ENCODE measurements at regions not wholly inside any gene's neighbourhood (a gene's known extent, or its start where the extent isn't known, plus 50 kb on each side); places are given as distances from the start of the nearest gene placed in this dataset.

- no peaks in the 10 kb centered on the region for H3K4me1 ChIP-seq (ENCODE audit: control insufficient read depth in 3 of 3, insufficient read depth in 3 of 3, low read length in 3 of 3)
- H3K27me3 ChIP-seq (ENCODE audit: control insufficient read depth in 3 of 3, insufficient read depth in 3 of 3, low read length in 3 of 3): no peaks in the 10 kb centered on the region
Observed at GRCh38 chr15:36265422-36265821, 314.0 kb upstream of the CDIN1 start.

GRCh38 chr15:36271048-36271447 lies 308.4 kb upstream of the CDIN1 start:
- Histone ChIP-seq H3K4me3 (ENCODE audit: low read length in 3 of 3) (no peak overlapping the region), H3K9me3 (ENCODE audit: control insufficient read depth in 3 of 3, low read length in 3 of 3) (no peaks in the 10 kb centered on the region), H3K36me3 (ENCODE audit: control insufficient read depth in 3 of 3, insufficient read depth in 3 of 3, low read length in 3 of 3) (no peaks in the 10 kb centered on the region), H3K27me3 (ENCODE audit: control insufficient read depth in 3 of 3, insufficient read depth in 3 of 3, low read length in 3 of 3) (peaks cover 0 to 5% (median 0%) of the 10 kb centered on the region in 3 donors), H3K9ac (ENCODE audit: low read depth in 1 of 3, low read length in 3 of 3) (no peak overlapping the region), H3K4me1 (ENCODE audit: control insufficient read depth in 3 of 3, insufficient read depth in 3 of 3, low read length in 3 of 3) (no peaks in the 10 kb centered on the region), H3K27ac (ENCODE audit: low read depth, low read length) (no peak overlapping the region)

More at GRCh38 chr15:36265422-36265821, 314.0 kb upstream of the CDIN1 start:
- Histone ChIP-seq H3K36me3 (ENCODE audit: control insufficient read depth in 3 of 3, insufficient read depth in 3 of 3, low read length in 3 of 3) (no peaks in the 10 kb centered on the region), H3K4me3 (ENCODE audit: low read length in 3 of 3) (no peak overlapping the region), H3K27ac (ENCODE audit: low read depth, low read length) (no peak overlapping the region), H3K9me3 (ENCODE audit: control insufficient read depth in 3 of 3, low read length in 3 of 3) (no peaks in the 10 kb centered on the region), H3K9ac (ENCODE audit: low read depth in 1 of 3, low read length in 3 of 3) (no peak overlapping the region)

GRCh38 chr15:36275656-36276055 lies 303.8 kb upstream of the CDIN1 start:
- no peak overlapping the region for H3K27ac ChIP-seq (ENCODE audit: low read depth, low read length)
- no peak overlapping the region for H3K9ac ChIP-seq (ENCODE audit: low read depth in 1 of 3, low read length in 3 of 3)

GRCh38 chr15:36278219-36278618 lies 301.2 kb upstream of the CDIN1 start:
- no peaks in the 10 kb centered on the region for H3K27me3 ChIP-seq (ENCODE audit: control insufficient read depth in 3 of 3, insufficient read depth in 3 of 3, low read length in 3 of 3)
- H3K4me3 ChIP-seq (ENCODE audit: low read length in 3 of 3): no peak overlapping the region
- H3K36me3 ChIP-seq (ENCODE audit: control insufficient read depth in 3 of 3, insufficient read depth in 3 of 3, low read length in 3 of 3): no peaks in the 10 kb centered on the region
- no peaks in the 10 kb centered on the region for H3K4me1 ChIP-seq (ENCODE audit: control insufficient read depth in 3 of 3, insufficient read depth in 3 of 3, low read length in 3 of 3)
- peaks cover 0 to 3% (median 0%) of the 10 kb centered on the region in 3 donors for H3K9me3 ChIP-seq (ENCODE audit: control insufficient read depth in 3 of 3, low read length in 3 of 3)
- no peak overlapping the region for H3K27ac ChIP-seq (ENCODE audit: low read depth, low read length)
- no peak overlapping the region for H3K9ac ChIP-seq (ENCODE audit: low read depth in 1 of 3, low read length in 3 of 3)

More at GRCh38 chr15:36275656-36276055, 303.8 kb upstream of the CDIN1 start:
- Histone ChIP-seq H3K4me1 (ENCODE audit: control insufficient read depth in 3 of 3, insufficient read depth in 3 of 3, low read length in 3 of 3) (no peaks in the 10 kb centered on the region), H3K4me3 (ENCODE audit: low read length in 3 of 3) (no peak overlapping the region), H3K27me3 (ENCODE audit: control insufficient read depth in 3 of 3, insufficient read depth in 3 of 3, low read length in 3 of 3) (peaks cover 0 to 5% (median 0%) of the 10 kb centered on the region in 3 donors), H3K36me3 (ENCODE audit: control insufficient read depth in 3 of 3, insufficient read depth in 3 of 3, low read length in 3 of 3) (no peaks in the 10 kb centered on the region), H3K9me3 (ENCODE audit: control insufficient read depth in 3 of 3, low read length in 3 of 3) (peaks cover 0 to 3% (median 0%) of the 10 kb centered on the region in 3 donors)

GRCh38 chr15:36282821-36283220 lies 296.6 kb upstream of the CDIN1 start:
- no peak overlapping the region for H3K4me3 ChIP-seq (ENCODE audit: low read length in 3 of 3)
- no peak overlapping the region for H3K27ac ChIP-seq (ENCODE audit: low read depth, low read length)
- H3K4me1 ChIP-seq (ENCODE audit: control insufficient read depth in 3 of 3, insufficient read depth in 3 of 3, low read length in 3 of 3): no peaks in the 10 kb centered on the region
- H3K27me3 ChIP-seq (ENCODE audit: control insufficient read depth in 3 of 3, insufficient read depth in 3 of 3, low read length in 3 of 3): no peaks in the 10 kb centered on the region
- H3K36me3 ChIP-seq (ENCODE audit: control insufficient read depth in 3 of 3, insufficient read depth in 3 of 3, low read length in 3 of 3): no peaks in the 10 kb centered on the region
- H3K9ac ChIP-seq (ENCODE audit: low read depth in 1 of 3, low read length in 3 of 3): no peak overlapping the region
- peaks cover 0 to 3% (median 0%) of the 10 kb centered on the region in 3 donors for H3K9me3 ChIP-seq (ENCODE audit: control insufficient read depth in 3 of 3, low read length in 3 of 3)

GRCh38 chr15:36284911-36285310 lies 294.5 kb upstream of the CDIN1 start:
- Histone ChIP-seq H3K9me3 (ENCODE audit: control insufficient read depth in 3 of 3, low read length in 3 of 3) (no peaks in the 10 kb centered on the region), H3K36me3 (ENCODE audit: control insufficient read depth in 3 of 3, insufficient read depth in 3 of 3, low read length in 3 of 3) (no peaks in the 10 kb centered on the region), H3K4me1 (ENCODE audit: control insufficient read depth in 3 of 3, insufficient read depth in 3 of 3, low read length in 3 of 3) (no peaks in the 10 kb centered on the region)

GRCh38 chr15:36291501-36291900 lies 287.9 kb upstream of the CDIN1 start:
- Histone ChIP-seq H3K36me3 (ENCODE audit: control insufficient read depth in 3 of 3, insufficient read depth in 3 of 3, low read length in 3 of 3) (no peaks in the 10 kb centered on the region), H3K4me1 (ENCODE audit: control insufficient read depth in 3 of 3, insufficient read depth in 3 of 3, low read length in 3 of 3) (no peaks in the 10 kb centered on the region), H3K9ac (ENCODE audit: low read depth in 1 of 3, low read length in 3 of 3) (no peak overlapping the region), H3K9me3 (ENCODE audit: control insufficient read depth in 3 of 3, low read length in 3 of 3) (no peaks in the 10 kb centered on the region), H3K27ac (ENCODE audit: low read depth, low read length) (no peak overlapping the region), H3K27me3 (ENCODE audit: control insufficient read depth in 3 of 3, insufficient read depth in 3 of 3, low read length in 3 of 3) (no peaks in the 10 kb centered on the region), H3K4me3 (ENCODE audit: low read length in 3 of 3) (no peak overlapping the region)

More at GRCh38 chr15:36284911-36285310, 294.5 kb upstream of the CDIN1 start:
- H3K27me3 ChIP-seq (ENCODE audit: control insufficient read depth in 3 of 3, insufficient read depth in 3 of 3, low read length in 3 of 3): no peaks in the 10 kb centered on the region
- H3K27ac ChIP-seq (ENCODE audit: low read depth, low read length): no peak overlapping the region
- no peak overlapping the region for H3K9ac ChIP-seq (ENCODE audit: low read depth in 1 of 3, low read length in 3 of 3)
- H3K4me3 ChIP-seq (ENCODE audit: low read length in 3 of 3): no peak overlapping the region

- Histone ChIP-seq H3K27ac (ENCODE audit: low read depth, low read length) (no peak overlapping the region), H3K9ac (ENCODE audit: low read depth in 1 of 3, low read length in 3 of 3) (no peak overlapping the region), H3K27me3 (ENCODE audit: control insufficient read depth in 3 of 3, insufficient read depth in 3 of 3, low read length in 3 of 3) (no peaks in the 10 kb centered on the region), H3K4me1 (ENCODE audit: control insufficient read depth in 3 of 3, insufficient read depth in 3 of 3, low read length in 3 of 3) (no peaks in the 10 kb centered on the region), H3K36me3 (ENCODE audit: control insufficient read depth in 3 of 3, insufficient read depth in 3 of 3, low read length in 3 of 3) (no peaks in the 10 kb centered on the region), H3K4me3 (ENCODE audit: low read length in 3 of 3) (no peak overlapping the region), H3K9me3 (ENCODE audit: control insufficient read depth in 3 of 3, low read length in 3 of 3) (no peaks in the 10 kb centered on the region)
Observed at GRCh38 chr15:36294359-36294758, 285.1 kb upstream of the CDIN1 start.

- Histone ChIP-seq H3K9me3 (ENCODE audit: control insufficient read depth in 3 of 3, low read length in 3 of 3) (no peaks in the 10 kb centered on the region), H3K36me3 (ENCODE audit: control insufficient read depth in 3 of 3, insufficient read depth in 3 of 3, low read length in 3 of 3) (no peaks in the 10 kb centered on the region), H3K9ac (ENCODE audit: low read depth in 1 of 3, low read length in 3 of 3) (no peak overlapping the region), H3K4me1 (ENCODE audit: control insufficient read depth in 3 of 3, insufficient read depth in 3 of 3, low read length in 3 of 3) (no peaks in the 10 kb centered on the region), H3K27me3 (ENCODE audit: control insufficient read depth in 3 of 3, insufficient read depth in 3 of 3, low read length in 3 of 3) (no peaks in the 10 kb centered on the region), H3K4me3 (ENCODE audit: low read length in 3 of 3) (no peak overlapping the region), H3K27ac (ENCODE audit: low read depth, low read length) (no peak overlapping the region)
Observed at GRCh38 chr15:36301947-36302346, 277.5 kb upstream of the CDIN1 start.

GRCh38 chr15:36313021-36313420 lies 266.4 kb upstream of the CDIN1 start:
- H3K27ac ChIP-seq (ENCODE audit: low read depth, low read length): no peak overlapping the region
- no peak overlapping the region for H3K9ac ChIP-seq (ENCODE audit: low read depth in 1 of 3, low read length in 3 of 3)
- H3K4me3 ChIP-seq (ENCODE audit: low read length in 3 of 3): no peak overlapping the region
- no peaks in the 10 kb centered on the region for H3K36me3 ChIP-seq (ENCODE audit: control insufficient read depth in 3 of 3, insufficient read depth in 3 of 3, low read length in 3 of 3)
- H3K9me3 ChIP-seq (ENCODE audit: control insufficient read depth in 3 of 3, low read length in 3 of 3): no peaks in the 10 kb centered on the region
- no peaks in the 10 kb centered on the region for H3K27me3 ChIP-seq (ENCODE audit: control insufficient read depth in 3 of 3, insufficient read depth in 3 of 3, low read length in 3 of 3)
- no peaks in the 10 kb centered on the region for H3K4me1 ChIP-seq (ENCODE audit: control insufficient read depth in 3 of 3, insufficient read depth in 3 of 3, low read length in 3 of 3)

Measured in skeletal muscle tissue (tissue), 3 donors.